Endothelial cell of umbilical vein (primary cell): ENCODE measurements at regions not wholly inside any gene's neighbourhood (a gene's known extent, or its start where the extent isn't known, plus 50 kb on each side); places are given as distances from the start of the nearest gene placed in this dataset.

ENCODE experiments used
- BruUV-seq: library from RNA; stranded (reverse); fragments of 400-500 nt; replicated peaks from 2 replicates; lab custom pipeline; 2021; lab: Mats Ljungman, UMichigan
- CTCF ChIA-PET: fragments of 300-600, 350-600 bp; sonication (Branson Sonifier 250); formaldehyde crosslinking; loops from one replicate; lab custom pipeline; 2021; ENCODE audit warnings: antibody characterized with exemption, inconsistent platforms; lab: Charles Lee
- POLR2A ChIA-PET: fragments of 300-600, 350-600 bp; sonication (Branson Sonifier 250); formaldehyde crosslinking; loops from one replicate; lab custom pipeline; 2021; ENCODE audit warnings: antibody characterized with exemption, inconsistent platforms; lab: Charles Lee
- DNase-seq: peaks from one replicate; pipeline ENCODE4 v3.0.0-alpha.2; 2011; ENCODE audit warnings: low read depth, low spot score
- FAIRE-seq: peaks from 2 replicates; lab custom pipeline; 2011; peaks lifted over from hg19 to GRCh38; lab: Jason Lieb, UNC
- H2AFZ ChIP-seq: 2 replicates; pipeline ENCODE4 v1.6.0; 2012; ENCODE audit warnings: low read depth, low read length, control low read depth, inconsistent platforms
- H3K27ac ChIP-seq: 2 replicates; pipeline ENCODE4 v1.5.1; 2011; ENCODE audit warnings: low read depth, mild to moderate bottlenecking, control low read depth, low read length, moderate library complexity; ENCODE audit not compliant: insufficient read depth
- H3K27me3 ChIP-seq, 2 experiments: 2 replicates each; pipeline versions ENCODE4 v1.6.0 to v1.6.1; 2011; ENCODE audit warnings: low read length in 2 of 2, mixed read lengths in 1 of 2; ENCODE audit not compliant: control insufficient read depth in 2 of 2, insufficient read depth in 2 of 2
- H3K36me3 ChIP-seq, 2 experiments: 2 replicates in 1 of 2; 3 replicates in 1 of 2; pipeline ENCODE4 v1.5.1; 2011; ENCODE audit warnings: low read length in 2 of 2, mild to moderate bottlenecking in 1 of 2, moderate library complexity in 1 of 2; ENCODE audit not compliant: control insufficient read depth in 2 of 2, insufficient read depth in 2 of 2; ENCODE audit errors: extremely low read depth in 1 of 2
- H3K4me1 ChIP-seq: 3 replicates; pipeline ENCODE4 v1.5.1; 2011; ENCODE audit warnings: mild to moderate bottlenecking, low read length; ENCODE audit not compliant: control insufficient read depth, insufficient read depth; ENCODE audit errors: extremely low read depth
- H3K4me2 ChIP-seq: 2 replicates; pipeline ENCODE4 v1.6.1; 2011; ENCODE audit warnings: low read length, control low read depth, mixed read lengths; ENCODE audit not compliant: insufficient read depth
- H3K4me3 ChIP-seq, 3 experiments: fragments of 200-600 bp in 1 of 3; sonication (generic), shearing (Covaris generic) in 1 of 3; replicated peaks in 1 of 3; 2 replicates each; pipeline ENCODE4 v1.5.1; 2011 to 2016; ENCODE audit warnings: control low read depth in 3 of 3, low read length in 3 of 3, mild to moderate bottlenecking in 2 of 3, inconsistent platforms in 1 of 3, low read depth in 1 of 3, moderate library complexity in 1 of 3; ENCODE audit not compliant: insufficient read depth in 1 of 3
- H3K79me2 ChIP-seq: 2 replicates; pipeline ENCODE4 v1.6.0; 2012; ENCODE audit warnings: low read length, inconsistent platforms; ENCODE audit not compliant: control insufficient read depth, insufficient read depth
- H3K9ac ChIP-seq: replicated peaks from 2 replicates; pipeline ENCODE3; 2011; ENCODE audit warnings: low read length, control low read depth; ENCODE audit not compliant: insufficient read depth; ENCODE audit errors: extremely low read depth
- H3K9me1 ChIP-seq: replicated peaks from 3 replicates; pipeline ENCODE4 v1.6.0; 2011; ENCODE audit warnings: mild to moderate bottlenecking, low read length; ENCODE audit not compliant: control insufficient read depth, insufficient read depth; ENCODE audit errors: extremely low read depth
- H3K9me3 ChIP-seq: replicated peaks from 2 replicates; pipeline ENCODE4 v1.5.1; 2012; ENCODE audit warnings: low read length, inconsistent platforms; ENCODE audit not compliant: control insufficient read depth, insufficient read depth
- H4K20me1 ChIP-seq: replicated peaks from 2 replicates; pipeline ENCODE3; 2011; ENCODE audit warnings: mild to moderate bottlenecking, low read length; ENCODE audit not compliant: control insufficient read depth, insufficient read depth; ENCODE audit errors: extremely low read depth
- CTCF ChIP-seq, 2 donors: IDR thresholded peaks; 1 replicate in 1 of 2; 2 replicates in 1 of 2; pipeline ENCODE4 v1.5.1; 2011; ENCODE audit warnings: low read length in 2 of 2, mild to moderate bottlenecking in 2 of 2, moderate library complexity in 2 of 2, control low read depth in 1 of 2, inconsistent platforms in 1 of 2, low read depth in 1 of 2; ENCODE audit not compliant: insufficient read depth in 1 of 2; ENCODE audit errors: extremely low read depth in 1 of 2
- EZH2 ChIP-seq: IDR thresholded peaks from 2 replicates; pipeline ENCODE4 v1.6.1; 2012; ENCODE audit warnings: borderline replicate concordance, low read depth, mild to moderate bottlenecking, moderate library complexity, low read length, inconsistent platforms; ENCODE audit not compliant: severe bottlenecking
- FOS ChIP-seq: IDR thresholded peaks from 2 replicates; pipeline ENCODE4 v1.6.1; 2011; ENCODE audit warnings: mild to moderate bottlenecking, low read length, moderate library complexity, borderline replicate concordance; ENCODE audit not compliant: insufficient read depth
- GATA2 ChIP-seq: IDR thresholded peaks from 2 replicates; pipeline ENCODE4 v1.7.0; 2011; ENCODE audit warnings: low read depth, mild to moderate bottlenecking, moderate library complexity, mixed read lengths, low read length; ENCODE audit not compliant: insufficient read length, insufficient read depth
- JUN ChIP-seq: IDR thresholded peaks from 2 replicates; pipeline ENCODE4 v1.6.1; 2011; ENCODE audit warnings: borderline replicate concordance, low read depth; ENCODE audit not compliant: insufficient read length, insufficient read depth
- MAX ChIP-seq: IDR thresholded peaks from 2 replicates; pipeline ENCODE4 v1.6.1; 2011; ENCODE audit not compliant: insufficient read depth, insufficient read length
- MYC ChIP-seq: IDR thresholded peaks from one replicate; pipeline ENCODE4 v1.6.1; 2011; ENCODE audit warnings: mild to moderate bottlenecking, low read depth, low read length
- POLR2A ChIP-seq: IDR thresholded peaks from 2 replicates; pipeline ENCODE4 v1.6.1; 2012; ENCODE audit warnings: low read depth, mild to moderate bottlenecking, control low read depth, low read length
- POLR2AphosphoS5 ChIP-seq: IDR thresholded peaks from 2 replicates; pipeline ENCODE4 v1.6.1; 2012; ENCODE audit warnings: low read depth, mild to moderate bottlenecking, control low read depth, low read length, moderate library complexity; ENCODE audit not compliant: insufficient read depth
- dilution Hi-C: fragments of 300-500 bp; cut with MboI; formaldehyde crosslinking; loops from one replicate; pipeline ENCODE4 v1.15.0; 2019; ENCODE audit warnings: low sequenced_read_pairs; ENCODE audit not compliant: extremely low pct_ligation_motif_present
- intact Hi-C: fragments of 100-400 bp; cut with micrococcal nuclease; formaldehyde crosslinking; loops from one replicate; pipeline ENCODE4 v1.10.0; 2022

- TF ChIP-seq JUN, result no peak
- no peak for TF ChIP-seq POLR2AphosphoS5
- no peak for TF ChIP-seq FOS
- TF ChIP-seq EZH2, result no peak
- TF ChIP-seq CTCF (IDR thresholded peaks at IDR 0.05; ENCODE audit: extremely low read depth in 1 of 2, insufficient read depth in 1 of 2, low read depth in 1 of 2, low read length in 2 of 2), result no peak
- no peak for TF ChIP-seq MAX
- no peak for TF ChIP-seq MYC
- TF ChIP-seq GATA2, result no peak
- TF ChIP-seq POLR2A, result no peak
- H3K4me3 ChIP-seq, result no peak overlapping the region
- dilution Hi-C loops (no loop called here), intact Hi-C loops (no loop called here)
- H3K27me3 ChIP-seq, result peaks cover 0 to 3% of the 10 kb centered on the region in 2 experiments
- DNase-seq (no peak), FAIRE-seq (no peak)
- H3K9ac ChIP-seq, result no peak overlapping the region
- no peaks in the 10 kb centered on the region for H4K20me1 ChIP-seq
- BruUV-seq, result no TSS peak
- POLR2A ChIA-PET, result no interaction called here
- no peak overlapping the region for H2AFZ ChIP-seq
- no peaks in the 10 kb centered on the region for H3K9me3 ChIP-seq
- H3K4me1 ChIP-seq, result no peaks in the 10 kb centered on the region
- H3K4me2 ChIP-seq, result no peak overlapping the region
- no peak overlapping the region for H3K27ac ChIP-seq
- no peaks in the 10 kb centered on the region for H3K9me1 ChIP-seq
- CTCF ChIA-PET, result interaction anchor here (2.7 kb wide), 1 partner anchor 431 kb away, joined by 16 read pairs; no protein-coding TSS in a partner anchor
- H3K79me2 ChIP-seq, result no peaks in the 10 kb centered on the region
- H3K36me3 ChIP-seq, result no peaks in the 10 kb centered on the region
Observed at GRCh38 chr6:15751721-15752350, 89.0 kb upstream of the DTNBP1 start.
